Caco-2 (cell line): ENCODE measurements at regions not wholly inside any gene's neighbourhood (a gene's known extent, or its start where the extent isn't known, plus 50 kb on each side); places are given as distances from the start of the nearest gene placed in this dataset.

Source experiments
- BruUV-seq: library from RNA; stranded (reverse); fragments of 400-500 nt; replicated peaks from 2 replicates; lab custom pipeline; 2021; lab: Mats Ljungman, UMichigan
- CTCF ChIA-PET: fragments of 300-600 bp; sonication (Branson Sonifier 250); formaldehyde crosslinking; loops from one replicate; lab custom pipeline; 2022; ENCODE audit warnings: antibody characterized with exemption; lab: Charles Lee
- POLR2A ChIA-PET: fragments of 300-600 bp; sonication (Branson Sonifier 250); formaldehyde crosslinking; loops from one replicate; lab custom pipeline; 2022; ENCODE audit warnings: antibody characterized with exemption; lab: Charles Lee
- DNase-seq, 2 experiments: peaks; one replicate each; pipeline versions ENCODE4 v3.0.0 to v3.0.0-alpha.2; 2020 to 2022
- H3K27me3 ChIP-seq: replicated peaks from 2 replicates; pipeline ENCODE4 v1.6.0; 2011; ENCODE audit warnings: low read length; ENCODE audit not compliant: control insufficient read depth, insufficient read depth
- H3K36me3 ChIP-seq: 2 replicates; pipeline ENCODE4 v1.5.1; 2011; ENCODE audit warnings: low read length; ENCODE audit not compliant: control insufficient read depth, insufficient read depth
- H3K4me1 ChIP-seq: fragments of 250-450 bp; sonication (Bioruptor Pico); 2 replicates; pipeline ENCODE4 v1.5.1; 2020; ENCODE audit warnings: mild to moderate bottlenecking
- H3K4me3 ChIP-seq: 2 replicates; pipeline ENCODE4 v1.5.1; 2011; ENCODE audit warnings: low read depth, mild to moderate bottlenecking, control low read depth, low read length
- H3K9me3 ChIP-seq: fragments of 250-450 bp; sonication (Bioruptor Pico); 2 replicates; pipeline ENCODE4 v1.5.1; 2020; ENCODE audit warnings: mild to moderate bottlenecking, moderate library complexity
- H3K27ac Mint-ChIP-seq: one replicate; pipeline ENCODE4 v1.8.0; 2022; ENCODE audit warnings: mixed read lengths; ENCODE audit not compliant: unreplicated experiment
- H3K27me3 Mint-ChIP-seq: one replicate; pipeline ENCODE4 v1.8.0; 2022; ENCODE audit warnings: mixed read lengths; ENCODE audit not compliant: insufficient read depth, unreplicated experiment
- H3K36me3 Mint-ChIP-seq: one replicate; pipeline ENCODE4 v1.8.0; 2022; ENCODE audit warnings: mild to moderate bottlenecking, mixed read lengths; ENCODE audit not compliant: insufficient read depth, unreplicated experiment
- H3K4me1 Mint-ChIP-seq: one replicate; pipeline ENCODE4 v1.8.0; 2022; ENCODE audit warnings: low read depth, mixed read lengths; ENCODE audit not compliant: unreplicated experiment
- H3K4me3 Mint-ChIP-seq: one replicate; pipeline ENCODE4 v1.8.0; 2022; ENCODE audit warnings: mild to moderate bottlenecking, moderate library complexity, mixed read lengths; ENCODE audit not compliant: unreplicated experiment
- H3K9me3 Mint-ChIP-seq: one replicate; pipeline ENCODE4 v1.8.0; 2022; ENCODE audit warnings: mixed read lengths; ENCODE audit not compliant: unreplicated experiment
- intact Hi-C: fragments of 100-400 bp; cut with micrococcal nuclease; formaldehyde crosslinking; loops from one replicate; pipeline ENCODE4 v1.10.0; 2022; ENCODE audit not compliant: unreplicated experiment
- TF ChIP-seq, protein P1 (sequence below), 2 experiments: fragments of 200-600 bp in 1 of 2; IDR thresholded peaks; 1 replicate in 1 of 2; 2 replicates in 1 of 2; pipeline versions ENCODE4 v1.5.1 to v1.8.0; 2011 to 2022; ENCODE audit warnings: antibody characterized with exemption in 1 of 2, control low read depth in 1 of 2, inconsistent platforms in 1 of 2, low read depth in 1 of 2, low read length in 1 of 2, mild to moderate bottlenecking in 1 of 2, moderate library complexity in 1 of 2; ENCODE audit not compliant: insufficient read depth in 1 of 2, severe bottlenecking in 1 of 2, unreplicated experiment in 1 of 2

DNA sequence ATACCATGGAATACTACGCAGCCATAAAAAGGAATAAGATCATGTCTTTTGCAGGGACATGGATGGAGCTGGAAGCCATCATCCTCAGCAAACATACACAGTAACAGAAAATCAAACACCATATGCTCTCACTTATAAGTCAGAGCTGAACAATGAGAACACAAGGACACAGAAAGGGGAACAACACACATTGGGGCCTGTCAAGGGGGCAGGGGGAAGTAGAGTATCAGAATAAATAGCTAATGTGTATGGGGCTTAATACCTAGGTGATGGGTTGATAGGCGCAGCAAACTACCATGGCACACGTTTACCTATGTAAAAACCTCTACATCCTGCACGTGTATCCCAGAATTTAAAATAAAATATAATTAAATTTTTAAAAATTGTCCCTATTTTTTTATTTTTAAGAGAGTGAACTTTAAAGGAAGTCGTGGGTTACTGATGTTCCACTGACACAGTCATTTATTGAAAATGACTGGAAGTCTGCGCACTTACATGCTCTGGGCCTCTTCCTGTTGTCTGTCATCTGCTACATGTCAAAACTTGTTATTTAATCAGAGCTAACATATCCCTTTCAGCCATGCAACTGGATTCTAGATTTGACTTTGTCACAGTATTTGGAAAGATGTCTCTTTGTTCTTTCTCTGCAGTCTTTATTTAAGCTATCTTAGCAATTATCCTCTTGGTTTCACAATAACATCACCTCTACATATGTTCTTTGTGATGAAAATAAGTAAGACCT lies 73.7 kb upstream of the ABCB5 start:
- CTCF ChIA-PET, result no interaction called here
- H3K9me3 ChIP-seq, result no peaks in the 10 kb centered on the region
- intact Hi-C loops, result no loop called here
- no peaks in the 10 kb centered on the region for H3K36me3 ChIP-seq
- H3K4me1 Mint-ChIP-seq, result no peaks in the 10 kb centered on the region
- H3K27ac Mint-ChIP-seq, result no peak overlapping the region
- POLR2A ChIA-PET, result no interaction called here
- DNase-seq, result no peak
- H3K4me1 ChIP-seq, result no peaks in the 10 kb centered on the region
- no peaks in the 10 kb centered on the region for H3K36me3 Mint-ChIP-seq
- H3K27me3 Mint-ChIP-seq, result peaks cover 6% of the 10 kb centered on the region
- H3K4me3 Mint-ChIP-seq, result no peak overlapping the region
- H3K4me3 ChIP-seq, result no peak overlapping the region
- H3K27me3 ChIP-seq, result no peaks in the 10 kb centered on the region
- TF ChIP-seq, protein P1, sequence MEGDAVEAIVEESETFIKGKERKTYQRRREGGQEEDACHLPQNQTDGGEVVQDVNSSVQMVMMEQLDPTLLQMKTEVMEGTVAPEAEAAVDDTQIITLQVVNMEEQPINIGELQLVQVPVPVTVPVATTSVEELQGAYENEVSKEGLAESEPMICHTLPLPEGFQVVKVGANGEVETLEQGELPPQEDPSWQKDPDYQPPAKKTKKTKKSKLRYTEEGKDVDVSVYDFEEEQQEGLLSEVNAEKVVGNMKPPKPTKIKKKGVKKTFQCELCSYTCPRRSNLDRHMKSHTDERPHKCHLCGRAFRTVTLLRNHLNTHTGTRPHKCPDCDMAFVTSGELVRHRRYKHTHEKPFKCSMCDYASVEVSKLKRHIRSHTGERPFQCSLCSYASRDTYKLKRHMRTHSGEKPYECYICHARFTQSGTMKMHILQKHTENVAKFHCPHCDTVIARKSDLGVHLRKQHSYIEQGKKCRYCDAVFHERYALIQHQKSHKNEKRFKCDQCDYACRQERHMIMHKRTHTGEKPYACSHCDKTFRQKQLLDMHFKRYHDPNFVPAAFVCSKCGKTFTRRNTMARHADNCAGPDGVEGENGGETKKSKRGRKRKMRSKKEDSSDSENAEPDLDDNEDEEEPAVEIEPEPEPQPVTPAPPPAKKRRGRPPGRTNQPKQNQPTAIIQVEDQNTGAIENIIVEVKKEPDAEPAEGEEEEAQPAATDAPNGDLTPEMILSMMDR (IDR thresholded peaks at IDR 0.05; ENCODE audit: insufficient read depth in 1 of 2, low read depth in 1 of 2, low read length in 1 of 2, severe bottlenecking in 1 of 2, unreplicated experiment in 1 of 2), result no peak
- BruUV-seq, result no TSS peak
- H3K9me3 Mint-ChIP-seq, result no peaks in the 10 kb centered on the region

DNA sequence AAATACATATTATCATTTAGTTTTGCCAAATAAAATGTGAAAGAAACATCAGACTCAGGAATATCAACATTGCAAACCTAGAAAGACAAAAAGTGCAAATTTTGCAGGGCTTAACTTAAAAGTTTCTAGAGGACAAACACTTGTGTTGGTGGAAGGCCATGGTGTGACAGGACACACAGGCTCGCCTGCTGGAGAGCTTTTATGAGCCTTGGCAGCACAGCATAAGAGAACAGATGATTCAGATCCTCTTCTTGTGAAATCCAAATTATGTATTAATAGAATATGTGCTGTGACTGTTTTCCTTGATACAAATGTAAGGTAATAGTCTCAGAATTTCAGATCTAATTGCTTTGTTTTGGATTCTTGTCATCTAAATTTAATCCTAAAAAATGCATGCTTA lies 72.9 kb upstream of the ABCB5 start:
- no peak for DNase-seq
- BruUV-seq, result no TSS peak
- TF ChIP-seq, protein P1 (IDR thresholded peaks at IDR 0.05; ENCODE audit: insufficient read depth in 1 of 2, low read depth in 1 of 2, low read length in 1 of 2, severe bottlenecking in 1 of 2, unreplicated experiment in 1 of 2), result no peak
- intact Hi-C loops, result no loop called here
- no peaks in the 10 kb centered on the region for H3K27me3 ChIP-seq
- no peak overlapping the region for H3K4me3 ChIP-seq
- no peaks in the 10 kb centered on the region for H3K36me3 ChIP-seq
- H3K9me3 ChIP-seq, result no peaks in the 10 kb centered on the region
- no peaks in the 10 kb centered on the region for H3K4me1 ChIP-seq
- peaks cover 6% of the 10 kb centered on the region for H3K27me3 Mint-ChIP-seq
- CTCF ChIA-PET, result no interaction called here
- no peaks in the 10 kb centered on the region for H3K36me3 Mint-ChIP-seq
- no peak overlapping the region for H3K27ac Mint-ChIP-seq
- POLR2A ChIA-PET, result no interaction called here
- H3K4me1 Mint-ChIP-seq, result no peaks in the 10 kb centered on the region
- no peak overlapping the region for H3K4me3 Mint-ChIP-seq
- no peaks in the 10 kb centered on the region for H3K9me3 Mint-ChIP-seq

DNA sequence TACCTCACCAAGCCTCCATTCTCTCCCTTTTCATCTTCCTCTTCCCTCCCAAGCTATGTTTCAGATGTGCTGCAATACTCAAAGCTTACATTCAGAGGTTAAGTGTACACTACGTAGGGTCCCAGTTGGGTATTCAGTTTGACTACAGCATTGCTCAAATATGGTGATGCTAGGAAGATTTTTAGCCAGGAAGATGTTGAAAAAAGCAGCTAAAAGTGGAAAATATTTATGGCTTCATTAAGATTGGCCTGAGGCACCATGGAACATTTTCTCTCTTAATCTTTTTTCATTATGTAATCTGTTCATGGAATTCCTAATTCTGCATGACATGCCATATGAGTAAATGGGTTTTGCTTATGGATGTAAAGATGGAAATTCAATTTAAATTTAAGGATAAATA lies 72.0 kb upstream of the ABCB5 start:
- TF ChIP-seq, protein P1 (IDR thresholded peaks at IDR 0.05; ENCODE audit: insufficient read depth in 1 of 2, low read depth in 1 of 2, low read length in 1 of 2, severe bottlenecking in 1 of 2, unreplicated experiment in 1 of 2), result no peak
- H3K4me3 Mint-ChIP-seq, result no peak overlapping the region
- Histone ChIP-seq H3K27me3 (no peaks in the 10 kb centered on the region), H3K36me3 (no peaks in the 10 kb centered on the region), H3K4me3 (no peak overlapping the region), H3K4me1 (no peaks in the 10 kb centered on the region), H3K9me3 (no peaks in the 10 kb centered on the region)
- H3K27ac Mint-ChIP-seq, result no peak overlapping the region
- no TSS peak for BruUV-seq
- intact Hi-C loops, result no loop called here
- no peaks in the 10 kb centered on the region for H3K9me3 Mint-ChIP-seq
- no peaks in the 10 kb centered on the region for H3K4me1 Mint-ChIP-seq
- no peak for DNase-seq
- H3K27me3 Mint-ChIP-seq, result peaks cover 6% of the 10 kb centered on the region
- no peaks in the 10 kb centered on the region for H3K36me3 Mint-ChIP-seq
- ChIA-PET CTCF (no interaction called here), POLR2A (no interaction called here)
